GM19324 (cell line): ENCODE measurements at regions not wholly inside any gene's neighbourhood (a gene's known extent, or its start where the extent isn't known, plus 50 kb on each side); places are given as distances from the start of the nearest gene placed in this dataset.

Source experiments
- ATAC-seq: cut with Tn5 transposase; IDR thresholded peaks from one replicate; pipeline ENCODE4 v1.9.1; 2021; ENCODE audit warnings: mild to moderate bottlenecking, moderate library complexity; ENCODE audit not compliant: unreplicated experiment, low FRiP score

- no peak for ATAC-seq
These were observed 113.2 kb upstream of the MAF start for GRCh38 chr16:79713609-79714309.

GRCh38 chr16:79712276-79712675 is 111.7 kb upstream of the MAF start:
- ATAC-seq, result no peak

- ATAC-seq, result no peak
These were observed 107.3 kb upstream of the MAF start for GRCh38 chr16:79707876-79708275.

GRCh38 chr16:79703066-79703465 is 102.5 kb upstream of the MAF start:
- ATAC-seq, result no peak

- no peak for ATAC-seq
These were observed 97.8 kb upstream of the MAF start for GRCh38 chr16:79698341-79698753.

- no peak for ATAC-seq
These were observed 97.1 kb upstream of the MAF start for GRCh38 chr16:79697562-79698112.

- ATAC-seq, result no peak
These were observed 90.5 kb upstream of the MAF start for GRCh38 chr16:79691007-79691406.

- ATAC-seq, result no peak
These were observed 89.6 kb upstream of the MAF start for GRCh38 chr16:79690159-79690558.

GRCh38 chr16:79687249-79688130 is 87.0 kb upstream of the MAF start:
- ATAC-seq, result no peak

GRCh38 chr16:79685871-79686270 is 85.3 kb upstream of the MAF start:
- ATAC-seq, result no peak

GRCh38 chr16:79679334-79679733 is 78.8 kb upstream of the MAF start:
- ATAC-seq, result no peak

GRCh38 chr16:79677799-79678530 is 77.4 kb upstream of the MAF start:
- no peak for ATAC-seq

GRCh38 chr16:79673635-79674034 is 73.1 kb upstream of the MAF start:
- ATAC-seq, result no peak

GRCh38 chr16:79672524-79672923 is 72.0 kb upstream of the MAF start:
- ATAC-seq, result no peak

- no peak for ATAC-seq
These were observed 68.0 kb upstream of the MAF start for GRCh38 chr16:79668502-79668901.

- no peak for ATAC-seq
These were observed 65.4 kb upstream of the MAF start for GRCh38 chr16:79665970-79666369.

- no peak for ATAC-seq
These were observed 63.9 kb upstream of the MAF start for GRCh38 chr16:79664407-79664806.

- ATAC-seq, result no peak
These were observed 62.3 kb upstream of the MAF start for GRCh38 chr16:79662669-79663313.

GRCh38 chr16:79662122-79662521 is 61.6 kb upstream of the MAF start:
- ATAC-seq, result no peak

GRCh38 chr16:79661578-79661977 is 61.0 kb upstream of the MAF start:
- ATAC-seq, result no peak
